HepG2 (cell line): ENCODE measurements at regions not wholly inside any gene's neighbourhood (a gene's known extent, or its start where the extent isn't known, plus 50 kb on each side); places are given as distances from the start of the nearest gene placed in this dataset.

ENCODE experiments used
- ATAC-seq: fragments of 200-7000 bp; cut with Tn5 transposase; 3 replicates; pipeline ENCODE4 v1.9.1; 2020; ENCODE audit warnings: mild to moderate bottlenecking, moderate library complexity
- BruUV-seq: library from RNA; stranded (reverse); fragments of 400-500 nt; replicated peaks from 2 replicates; lab custom pipeline; 2021; lab: Mats Ljungman, UMichigan
- CTCF ChIA-PET: fragments of 300-600 bp; formaldehyde crosslinking; extraction: SDS; loops from one replicate; lab custom pipeline; 2021; ENCODE audit warnings: low total read pairs, inconsistent platforms, low intra/inter-chr PET ratio; lab: Yijun Ruan, JAX
- POLR2A ChIA-PET: fragments of 350-600 bp; sonication (Branson Sonifier 250); formaldehyde crosslinking; loops from one replicate; lab custom pipeline; 2020; ENCODE audit warnings: antibody characterized with exemption, inconsistent platforms; lab: Yijun Ruan, JAX
- DNase-seq: peaks from one replicate; pipeline ENCODE4 v3.0.0-alpha.2; 2015; ENCODE audit warnings: low spot score
- FAIRE-seq: peaks from 3 replicates; lab custom pipeline; 2011; peaks lifted over from hg19 to GRCh38; lab: Jason Lieb, UNC
- H2AFZ ChIP-seq: one replicate; pipeline ENCODE4 v1.6.1; 2011; ENCODE audit warnings: low read length, inconsistent platforms
- H3K27ac ChIP-seq: fragments of 300-600 bp; 3 replicates; pipeline ENCODE4 v1.8.0; 2011; ENCODE audit warnings: mixed run types, mild to moderate bottlenecking, mixed read lengths, low read length, inconsistent platforms; ENCODE audit not compliant: insufficient read depth; ENCODE audit errors: extremely low read length
- H3K27me3 ChIP-seq, 2 experiments: fragments of 200-600 bp in 1 of 2; 2 replicates in 1 of 2; 3 replicates in 1 of 2; pipeline versions ENCODE4 v1.6.0 to v1.8.0; 2011; ENCODE audit warnings: low read length in 2 of 2, mild to moderate bottlenecking in 2 of 2, moderate library complexity in 2 of 2, inconsistent platforms in 1 of 2; ENCODE audit not compliant: insufficient read depth in 2 of 2, control insufficient read depth in 1 of 2
- H3K36me3 ChIP-seq, 2 experiments: fragments of 200-600 bp in 1 of 2; replicated peaks in 1 of 2; 2 replicates in 1 of 2; 3 replicates in 1 of 2; pipeline versions ENCODE4 v1.5.1 to v1.8.0; 2011; ENCODE audit warnings: low read length in 2 of 2, inconsistent platforms in 1 of 2; ENCODE audit not compliant: insufficient read depth in 2 of 2, control insufficient read depth in 1 of 2
- H3K4me1 ChIP-seq: 2 replicates; pipeline ENCODE4 v1.5.1; 2012; ENCODE audit warnings: low read length, inconsistent platforms; ENCODE audit not compliant: insufficient read depth
- H3K4me2 ChIP-seq: 2 replicates; pipeline ENCODE4 v1.6.0; 2011; ENCODE audit warnings: low read depth, low read length, inconsistent platforms
- H3K4me3 ChIP-seq, 3 experiments: fragments of 200-600 bp in 1 of 3; sonication (generic), shearing (Covaris generic) in 1 of 3; replicated peaks in 1 of 3; 2 replicates each; pipeline ENCODE4 v1.5.1; 2011 to 2016; ENCODE audit warnings: low read length in 3 of 3, inconsistent platforms in 2 of 3, low read depth in 2 of 3, mild to moderate bottlenecking in 2 of 3, control low read depth in 1 of 3, mixed read lengths in 1 of 3; ENCODE audit not compliant: insufficient read depth in 1 of 3
- H3K79me2 ChIP-seq: one replicate; pipeline ENCODE4 v1.6.1; 2011; ENCODE audit warnings: low read length, inconsistent platforms; ENCODE audit not compliant: insufficient read depth
- H3K9ac ChIP-seq: 2 replicates; pipeline ENCODE4 v1.6.0; 2011; ENCODE audit warnings: mild to moderate bottlenecking, low read depth, low read length, inconsistent platforms; ENCODE audit not compliant: insufficient read depth
- H3K9me3 ChIP-seq: 2 replicates; pipeline ENCODE4 v1.5.1; 2012; ENCODE audit warnings: mild to moderate bottlenecking, low read length
- H4K20me1 ChIP-seq: 2 replicates; pipeline ENCODE4 v1.6.0; 2011; ENCODE audit warnings: inconsistent platforms, mild to moderate bottlenecking, low read length, moderate library complexity; ENCODE audit not compliant: insufficient read depth
- BORCS8-MEF2B ChIP-seq: sonication (generic); formaldehyde crosslinking; IDR thresholded peaks from 2 replicates; pipeline ENCODE4 v1.8.0; 2022; ENCODE audit warnings: mild to moderate bottlenecking, missing genetic modification reagents
- KLF16 ChIP-seq, 2 experiments: sonication (generic) in 1 of 2; formaldehyde crosslinking in 1 of 2; IDR thresholded peaks; 2 replicates each; pipeline versions ENCODE4 v1.6.1 to v1.8.0; 2016 to 2023; ENCODE audit warnings: missing genetic modification reagents in 2 of 2, missing compliant biosample characterization in 1 of 2
- NFKB2 ChIP-seq: sonication (generic); formaldehyde crosslinking; IDR thresholded peaks from 2 replicates; pipeline ENCODE4 v1.4.0; 2020; ENCODE audit warnings: missing genetic modification reagents, borderline replicate concordance
- REXO4 ChIP-seq: sonication (generic); formaldehyde crosslinking; IDR thresholded peaks from 2 replicates; pipeline ENCODE4 v1.8.0; 2022; ENCODE audit warnings: missing genetic modification reagents, mild to moderate bottlenecking, borderline replicate concordance
- ZBTB20 ChIP-seq: sonication (generic); formaldehyde crosslinking; IDR thresholded peaks from 2 replicates; pipeline ENCODE4 v1.8.1; 2023; ENCODE audit warnings: missing genetic modification reagents, low read depth, mild to moderate bottlenecking, borderline replicate concordance
- ZNF17 ChIP-seq: sonication (generic); formaldehyde crosslinking; IDR thresholded peaks from 2 replicates; pipeline ENCODE4 v1.5.0; 2020; ENCODE audit warnings: mild to moderate bottlenecking, missing genetic modification reagents
- ZNF484 ChIP-seq: sonication (generic); formaldehyde crosslinking; IDR thresholded peaks from 2 replicates; pipeline ENCODE4 v1.5.1; 2020; ENCODE audit warnings: mild to moderate bottlenecking, low read depth, missing genetic modification reagents, borderline replicate concordance
- ZNF629 ChIP-seq: sonication (generic); formaldehyde crosslinking; conservative IDR thresholded peaks from 2 replicates; pipeline ENCODE4 v1.5.0; 2020; ENCODE audit warnings: missing genetic modification reagents
- ZNF841 ChIP-seq: sonication (generic); formaldehyde crosslinking; IDR thresholded peaks from 2 replicates; pipeline ENCODE4 v1.8.1; 2023; ENCODE audit warnings: missing genetic modification reagents, borderline replicate concordance
- ZSCAN22 ChIP-seq: sonication (generic); formaldehyde crosslinking; IDR thresholded peaks from 2 replicates; pipeline ENCODE4 v1.4.0; 2020; ENCODE audit warnings: mild to moderate bottlenecking, missing genetic modification reagents
- WGBS: methylation state at CpG from one replicate; pipeline ENCODE4 v1.1.6; 2017; ENCODE audit warnings: low lambda C conversion rate; 5-methylcytosine and 5-hydroxymethylcytosine counted together
- in situ Hi-C: cut with HindIII; loops from 2 replicates; pipeline ENCODE4 v1.10.0; 2017; ENCODE audit warnings: low pct_unique_long_range_greater_than_20kb; ENCODE audit not compliant: extremely low pct_ligation_motif_present
- intact Hi-C: fragments of 100-400 bp; cut with micrococcal nuclease; formaldehyde crosslinking; loops from one replicate; pipeline ENCODE4 v1.10.0; 2022; ENCODE audit not compliant: unreplicated experiment
- TF ChIP-seq, protein P1 (sequence below): IDR thresholded peaks from 2 replicates; pipeline ENCODE4 v1.6.1; 2016; ENCODE audit warnings: control low read depth
- TF ChIP-seq, protein P2 (sequence below): sonication (generic); formaldehyde crosslinking; IDR thresholded peaks from 2 replicates; pipeline ENCODE4 v1.5.0; 2020; ENCODE audit warnings: missing genetic modification reagents
- TF ChIP-seq, protein P3 (sequence below): sonication (generic); formaldehyde crosslinking; IDR thresholded peaks from 2 replicates; pipeline ENCODE4 v1.5.1; 2020; ENCODE audit warnings: mild to moderate bottlenecking, missing genetic modification reagents, borderline replicate concordance
- TF ChIP-seq, protein P4 (sequence below): sonication (generic); formaldehyde crosslinking; IDR thresholded peaks from 2 replicates; pipeline ENCODE4 v1.5.0; 2020; ENCODE audit warnings: missing genetic modification reagents
- TF ChIP-seq, protein P5 (sequence below): sonication (generic); formaldehyde crosslinking; IDR thresholded peaks from 2 replicates; pipeline ENCODE4 v1.4.0; 2020; ENCODE audit warnings: missing genetic modification reagents, mild to moderate bottlenecking, borderline replicate concordance

DNA sequence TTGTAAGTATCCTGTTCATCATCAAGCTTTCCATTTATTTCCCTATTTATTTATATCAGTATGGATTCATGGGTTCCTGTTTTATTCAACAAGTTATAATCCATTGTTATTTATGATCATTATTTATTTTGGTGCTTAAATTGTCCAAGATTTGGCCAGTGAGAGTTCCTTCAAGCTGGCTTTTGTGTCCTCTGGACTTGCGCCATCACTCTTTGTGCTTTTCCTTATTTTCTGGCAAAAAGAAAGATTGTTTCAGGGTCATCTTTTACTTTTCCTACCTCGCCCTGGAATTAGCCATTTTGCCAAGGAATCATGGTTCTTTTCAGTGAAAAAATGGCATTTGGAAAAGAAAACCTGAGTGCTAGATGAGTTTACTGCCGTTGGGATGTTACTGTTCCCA, 193.4 kb downstream of the ADAMTS15 start:
- DNase-seq (no peak), FAIRE-seq (no peak), ATAC-seq (no peak)
- Histone ChIP-seq H4K20me1 (no peaks in the 10 kb centered on the region), H2AFZ (no peak overlapping the region), H3K27ac (no peak overlapping the region), H3K36me3 (no peaks in the 10 kb centered on the region), H3K9ac (no peak overlapping the region), H3K9me3 (no peaks in the 10 kb centered on the region), H3K4me3 (no peak overlapping the region), H3K79me2 (no peaks in the 10 kb centered on the region), H3K4me2 (no peak overlapping the region), H3K4me1 (peaks cover 12% of the 10 kb centered on the region), H3K27me3 (0 out of 5 replicates have a peak, but pooled peaks cover 0 to 8% of the 10 kb centered on the region in 2 experiments)
- intact Hi-C loops (no loop called here), in situ Hi-C loops (no loop called here)
- ChIA-PET POLR2A (no interaction called here), CTCF (no interaction called here)
- WGBS: 30% methylated on average over 3 of the region's 3 CpGs
- no TSS peak for BruUV-seq
- TF ChIP-seq, protein P1, sequence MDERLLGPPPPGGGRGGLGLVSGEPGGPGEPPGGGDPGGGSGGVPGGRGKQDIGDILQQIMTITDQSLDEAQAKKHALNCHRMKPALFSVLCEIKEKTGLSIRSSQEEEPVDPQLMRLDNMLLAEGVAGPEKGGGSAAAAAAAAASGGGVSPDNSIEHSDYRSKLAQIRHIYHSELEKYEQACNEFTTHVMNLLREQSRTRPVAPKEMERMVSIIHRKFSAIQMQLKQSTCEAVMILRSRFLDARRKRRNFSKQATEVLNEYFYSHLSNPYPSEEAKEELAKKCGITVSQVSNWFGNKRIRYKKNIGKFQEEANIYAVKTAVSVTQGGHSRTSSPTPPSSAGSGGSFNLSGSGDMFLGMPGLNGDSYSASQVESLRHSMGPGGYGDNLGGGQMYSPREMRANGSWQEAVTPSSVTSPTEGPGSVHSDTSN (CRISPR knock-in tag): no peak
- TF ChIP-seq ZNF629: no peak
- TF ChIP-seq NFKB2 (CRISPR knock-in tag): no peak
- TF ChIP-seq, protein P2, sequence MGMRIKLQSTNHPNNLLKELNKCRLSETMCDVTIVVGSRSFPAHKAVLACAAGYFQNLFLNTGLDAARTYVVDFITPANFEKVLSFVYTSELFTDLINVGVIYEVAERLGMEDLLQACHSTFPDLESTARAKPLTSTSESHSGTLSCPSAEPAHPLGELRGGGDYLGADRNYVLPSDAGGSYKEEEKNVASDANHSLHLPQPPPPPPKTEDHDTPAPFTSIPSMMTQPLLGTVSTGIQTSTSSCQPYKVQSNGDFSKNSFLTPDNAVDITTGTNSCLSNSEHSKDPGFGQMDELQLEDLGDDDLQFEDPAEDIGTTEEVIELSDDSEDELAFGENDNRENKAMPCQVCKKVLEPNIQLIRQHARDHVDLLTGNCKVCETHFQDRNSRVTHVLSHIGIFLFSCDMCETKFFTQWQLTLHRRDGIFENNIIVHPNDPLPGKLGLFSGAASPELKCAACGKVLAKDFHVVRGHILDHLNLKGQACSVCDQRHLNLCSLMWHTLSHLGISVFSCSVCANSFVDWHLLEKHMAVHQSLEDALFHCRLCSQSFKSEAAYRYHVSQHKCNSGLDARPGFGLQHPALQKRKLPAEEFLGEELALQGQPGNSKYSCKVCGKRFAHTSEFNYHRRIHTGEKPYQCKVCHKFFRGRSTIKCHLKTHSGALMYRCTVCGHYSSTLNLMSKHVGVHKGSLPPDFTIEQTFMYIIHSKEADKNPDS (CRISPR knock-in tag): no peak
- TF ChIP-seq ZNF17: no peak
- TF ChIP-seq BORCS8-MEF2B (CRISPR knock-in tag): no peak
- TF ChIP-seq, protein P3, sequence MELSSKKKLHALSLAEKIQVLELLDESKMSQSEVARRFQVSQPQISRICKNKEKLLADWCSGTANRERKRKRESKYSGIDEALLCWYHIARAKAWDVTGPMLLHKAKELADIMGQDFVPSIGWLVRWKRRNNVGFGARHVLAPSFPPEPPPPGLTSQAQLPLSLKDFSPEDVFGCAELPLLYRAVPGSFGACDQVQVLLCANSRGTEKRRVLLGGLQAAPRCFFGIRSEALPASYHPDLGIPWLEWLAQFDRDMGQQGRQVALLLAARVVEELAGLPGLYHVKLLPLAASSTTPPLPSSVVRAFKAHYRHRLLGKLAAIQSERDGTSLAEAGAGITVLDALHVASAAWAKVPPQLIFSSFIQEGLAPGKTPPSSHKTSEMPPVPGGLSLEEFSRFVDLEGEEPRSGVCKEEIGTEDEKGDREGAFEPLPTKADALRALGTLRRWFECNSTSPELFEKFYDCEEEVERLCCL (CRISPR knock-in tag): no peak
- no peak for TF ChIP-seq ZBTB20 (CRISPR knock-in tag)
- TF ChIP-seq REXO4: no peak
- TF ChIP-seq, protein P4, sequence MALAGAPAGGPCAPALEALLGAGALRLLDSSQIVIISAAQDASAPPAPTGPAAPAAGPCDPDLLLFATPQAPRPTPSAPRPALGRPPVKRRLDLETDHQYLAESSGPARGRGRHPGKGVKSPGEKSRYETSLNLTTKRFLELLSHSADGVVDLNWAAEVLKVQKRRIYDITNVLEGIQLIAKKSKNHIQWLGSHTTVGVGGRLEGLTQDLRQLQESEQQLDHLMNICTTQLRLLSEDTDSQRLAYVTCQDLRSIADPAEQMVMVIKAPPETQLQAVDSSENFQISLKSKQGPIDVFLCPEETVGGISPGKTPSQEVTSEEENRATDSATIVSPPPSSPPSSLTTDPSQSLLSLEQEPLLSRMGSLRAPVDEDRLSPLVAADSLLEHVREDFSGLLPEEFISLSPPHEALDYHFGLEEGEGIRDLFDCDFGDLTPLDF: no peak
- no peak for TF ChIP-seq ZNF841 (CRISPR knock-in tag)
- no peak for TF ChIP-seq KLF16 (CRISPR knock-in tag; IDR thresholded peaks at IDR 0.05)
- TF ChIP-seq, protein P5, sequence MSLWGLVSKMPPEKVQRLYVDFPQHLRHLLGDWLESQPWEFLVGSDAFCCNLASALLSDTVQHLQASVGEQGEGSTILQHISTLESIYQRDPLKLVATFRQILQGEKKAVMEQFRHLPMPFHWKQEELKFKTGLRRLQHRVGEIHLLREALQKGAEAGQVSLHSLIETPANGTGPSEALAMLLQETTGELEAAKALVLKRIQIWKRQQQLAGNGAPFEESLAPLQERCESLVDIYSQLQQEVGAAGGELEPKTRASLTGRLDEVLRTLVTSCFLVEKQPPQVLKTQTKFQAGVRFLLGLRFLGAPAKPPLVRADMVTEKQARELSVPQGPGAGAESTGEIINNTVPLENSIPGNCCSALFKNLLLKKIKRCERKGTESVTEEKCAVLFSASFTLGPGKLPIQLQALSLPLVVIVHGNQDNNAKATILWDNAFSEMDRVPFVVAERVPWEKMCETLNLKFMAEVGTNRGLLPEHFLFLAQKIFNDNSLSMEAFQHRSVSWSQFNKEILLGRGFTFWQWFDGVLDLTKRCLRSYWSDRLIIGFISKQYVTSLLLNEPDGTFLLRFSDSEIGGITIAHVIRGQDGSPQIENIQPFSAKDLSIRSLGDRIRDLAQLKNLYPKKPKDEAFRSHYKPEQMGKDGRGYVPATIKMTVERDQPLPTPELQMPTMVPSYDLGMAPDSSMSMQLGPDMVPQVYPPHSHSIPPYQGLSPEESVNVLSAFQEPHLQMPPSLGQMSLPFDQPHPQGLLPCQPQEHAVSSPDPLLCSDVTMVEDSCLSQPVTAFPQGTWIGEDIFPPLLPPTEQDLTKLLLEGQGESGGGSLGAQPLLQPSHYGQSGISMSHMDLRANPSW (CRISPR knock-in tag): no peak
- TF ChIP-seq ZNF484 (CRISPR knock-in tag): no peak
- TF ChIP-seq ZSCAN22 (CRISPR knock-in tag): no peak
